Neural cell (in vitro differentiated cells): ENCODE measurements at regions not wholly inside any gene's neighbourhood (a gene's known extent, or its start where the extent isn't known, plus 50 kb on each side); places are given as distances from the start of the nearest gene placed in this dataset.

Experiments
- H2AFZ ChIP-seq: fragments of 200-600, 300-800 bp; sonication (generic), shearing (Covaris generic); 2 replicates; pipeline ENCODE4 v1.6.0; 2014; ENCODE audit warnings: low read depth, mild to moderate bottlenecking, antibody characterized with exemption, low read length, moderate library complexity
- H3F3A ChIP-seq: fragments of 200-600 bp; shearing (Covaris generic); 2 replicates; pipeline ENCODE4 v1.6.1; 2016; ENCODE audit warnings: mild to moderate bottlenecking, moderate library complexity, mixed read lengths, antibody characterized with exemption, low read length; ENCODE audit not compliant: insufficient read depth, poor library complexity, severe bottlenecking
- H3K27ac ChIP-seq: fragments of 200-600, 300-800 bp; sonication (generic), shearing (Covaris generic); 2 replicates; pipeline ENCODE4 v1.5.1; 2014; ENCODE audit warnings: mild to moderate bottlenecking, low read length, moderate library complexity
- H3K27me3 ChIP-seq: fragments of 300-800, 200-600 bp; sonication (generic), shearing (Covaris generic); 2 replicates; pipeline ENCODE4 v1.6.0; 2014; ENCODE audit warnings: mild to moderate bottlenecking, low read depth, low read length, moderate library complexity; ENCODE audit not compliant: insufficient read depth
- H3K36me3 ChIP-seq: fragments of 300-800, 200-600 bp; sonication (generic), shearing (Covaris generic); 2 replicates; pipeline ENCODE4 v1.5.1; 2014; ENCODE audit warnings: mild to moderate bottlenecking, antibody characterized with exemption, low read length, moderate library complexity; ENCODE audit not compliant: insufficient read depth
- H3K4me2 ChIP-seq: fragments of 300-800, 200-600 bp; sonication (generic), shearing (Covaris generic); 2 replicates; pipeline ENCODE4 v1.6.0; 2014; ENCODE audit warnings: mild to moderate bottlenecking, low read length
- H3K4me3 ChIP-seq: fragments of 300-800, 200-600 bp; sonication (generic), shearing (Covaris generic); 2 replicates; pipeline ENCODE4 v1.5.1; 2014; ENCODE audit warnings: mild to moderate bottlenecking, low read length, moderate library complexity
- H3K79me2 ChIP-seq: fragments of 200-600 bp; shearing (Covaris generic); replicated peaks from 2 replicates; pipeline ENCODE4 v1.6.0; 2014; ENCODE audit warnings: mild to moderate bottlenecking, low read length, moderate library complexity; ENCODE audit not compliant: insufficient read depth
- H3K9ac ChIP-seq: fragments of 300-800, 200-600 bp; sonication (generic), shearing (Covaris generic); 2 replicates; pipeline ENCODE4 v1.6.1; 2016; ENCODE audit warnings: mild to moderate bottlenecking, low read length, mixed read lengths
- H3K9me2 ChIP-seq: fragments of 200-600 bp; shearing (Covaris generic); 2 replicates; pipeline ENCODE4 v1.6.1; 2016; ENCODE audit warnings: mild to moderate bottlenecking, low read length, mixed read lengths; ENCODE audit not compliant: insufficient read depth
- H3K9me3 ChIP-seq: fragments of 200-600, 300-800 bp; sonication (generic), shearing (Covaris generic); 2 replicates; pipeline ENCODE4 v1.6.1; 2016; ENCODE audit warnings: mild to moderate bottlenecking, mixed run types, low read length, moderate library complexity, mixed read lengths
- H4K20me1 ChIP-seq: fragments of 200-600 bp; shearing (Covaris generic); 2 replicates; pipeline ENCODE4 v1.6.1; 2016; ENCODE audit warnings: mild to moderate bottlenecking, mixed run types; ENCODE audit not compliant: insufficient read depth
- CTCF ChIP-seq: fragments of 450-650 bp; IDR thresholded peaks from 2 replicates; pipeline ENCODE4 v1.5.1; 2014; ENCODE audit warnings: antibody characterized with exemption, mild to moderate bottlenecking, moderate library complexity; ENCODE audit not compliant: poor library complexity, severe bottlenecking
- EP300 ChIP-seq: fragments of 450-650 bp; conservative IDR thresholded peaks from 2 replicates; pipeline ENCODE4 v1.6.1; 2014; ENCODE audit warnings: antibody characterized with exemption, mild to moderate bottlenecking, moderate library complexity; ENCODE audit not compliant: poor library complexity, severe bottlenecking
- EZH2 ChIP-seq: fragments of 200-600, 300-800 bp; shearing (Covaris generic), sonication (generic); IDR thresholded peaks from 2 replicates; pipeline ENCODE4 v1.6.1; 2014; ENCODE audit warnings: antibody characterized with exemption, low read length, borderline replicate concordance, mild to moderate bottlenecking; ENCODE audit not compliant: insufficient read depth, poor library complexity, severe bottlenecking
- MXI1 ChIP-seq: fragments of 450-650 bp; conservative IDR thresholded peaks from 2 replicates; pipeline ENCODE4 v1.6.1; 2014; ENCODE audit warnings: antibody characterized with exemption, mild to moderate bottlenecking; ENCODE audit not compliant: poor library complexity, severe bottlenecking
- POLR2AphosphoS5 ChIP-seq: IDR thresholded peaks from 2 replicates; pipeline ENCODE4 v1.6.1; 2012
- RAD21 ChIP-seq: fragments of 450-650 bp; conservative IDR thresholded peaks from 2 replicates; pipeline ENCODE4 v1.6.1; 2014; ENCODE audit warnings: antibody characterized with exemption, mild to moderate bottlenecking, moderate library complexity
- REST ChIP-seq: IDR thresholded peaks from 2 replicates; pipeline ENCODE4 v1.6.1; 2012; ENCODE audit warnings: borderline replicate concordance
- SMC3 ChIP-seq: fragments of 450-650 bp; conservative IDR thresholded peaks from 2 replicates; pipeline ENCODE4 v1.6.1; 2014; ENCODE audit warnings: antibody characterized with exemption, mild to moderate bottlenecking, moderate library complexity; ENCODE audit not compliant: poor library complexity
- TAF1 ChIP-seq: IDR thresholded peaks from 2 replicates; pipeline ENCODE4 v1.6.1; 2012; ENCODE audit warnings: low read depth

- TF ChIP-seq EP300, result no peak
- TF ChIP-seq EZH2, result no peak
- TF ChIP-seq RAD21, result no peak
- TF ChIP-seq TAF1, result no peak
- TF ChIP-seq MXI1, result no peak
- TF ChIP-seq REST, result no peak
- no peak for TF ChIP-seq POLR2AphosphoS5
- no peak for TF ChIP-seq CTCF
- TF ChIP-seq SMC3, result no peak
- no peaks in the 10 kb centered on the region for H3K36me3 ChIP-seq
- H3K27ac ChIP-seq, result no peak overlapping the region
These were observed 132.6 kb upstream of the LIPC start for GRCh38 chr15:58298879-58299850.

GRCh38 chr15:58302832-58303231, 129.0 kb upstream of the LIPC start:
- H3K4me3 ChIP-seq, result no peak overlapping the region
- H2AFZ ChIP-seq, result no peak overlapping the region
- H3K27me3 ChIP-seq, result no peaks in the 10 kb centered on the region
- TF ChIP-seq POLR2AphosphoS5 (no peak), REST (no peak), MXI1 (no peak), SMC3 (no peak), RAD21 (no peak), TAF1 (no peak), EP300 (no peak), EZH2 (no peak)
- H3K79me2 ChIP-seq, result no peaks in the 10 kb centered on the region
- H3K27ac ChIP-seq, result no peak overlapping the region
- no peaks in the 10 kb centered on the region for H3K9me2 ChIP-seq
- no peak overlapping the region for H3K4me2 ChIP-seq
- H3K9ac ChIP-seq, result no peak overlapping the region
- no peaks in the 10 kb centered on the region for H3K9me3 ChIP-seq
- no peaks in the 10 kb centered on the region for H3K36me3 ChIP-seq
- H4K20me1 ChIP-seq, result no peaks in the 10 kb centered on the region
- H3F3A ChIP-seq, result no peaks in the 10 kb centered on the region

More at GRCh38 chr15:58298879-58299850, 132.6 kb upstream of the LIPC start:
- Histone ChIP-seq H3F3A (no peaks in the 10 kb centered on the region), H3K9me2 (no peaks in the 10 kb centered on the region), H2AFZ (no peak overlapping the region), H3K79me2 (no peaks in the 10 kb centered on the region), H3K9ac (no peak overlapping the region), H3K4me3 (no peak overlapping the region), H3K9me3 (no peaks in the 10 kb centered on the region), H3K4me2 (no peak overlapping the region), H3K27me3 (no peaks in the 10 kb centered on the region), H4K20me1 (no peaks in the 10 kb centered on the region)
